HCT116 (cell line): ENCODE measurements at regions not wholly inside any gene's neighbourhood (a gene's known extent, or its start where the extent isn't known, plus 50 kb on each side); places are given as distances from the start of the nearest gene placed in this dataset.

Experiments
- EZH2phosphoT487 ChIP-seq: fragments of 200-600 bp; IDR thresholded peaks from 2 replicates; pipeline ENCODE4 v1.6.1; 2018; ENCODE audit warnings: antibody characterized with exemption, borderline replicate concordance
- JUND ChIP-seq: IDR thresholded peaks from 2 replicates; pipeline ENCODE4 v1.6.1; 2012
- POLR2A ChIP-seq: IDR thresholded peaks from 2 replicates; pipeline ENCODE4 v1.7.0; 2011; ENCODE audit warnings: borderline replicate concordance; ENCODE audit not compliant: insufficient read depth, insufficient read length; ENCODE audit errors: extremely low read depth
- POLR2AphosphoS5 ChIP-seq: IDR thresholded peaks from 2 replicates; pipeline ENCODE4 v1.6.1; 2011; ENCODE audit warnings: mild to moderate bottlenecking, low read depth, low read length, moderate library complexity
- ZFX ChIP-seq: fragments of 450-650 bp; IDR thresholded peaks from 2 replicates; pipeline ENCODE4 v1.6.1; 2017
- ZNF274 ChIP-seq: fragments of 200-500 bp; sonication (Bioruptor generic); IDR thresholded peaks from 2 replicates; pipeline ENCODE4 v1.6.1; 2014; ENCODE audit warnings: mild to moderate bottlenecking, low read depth, low read length, inconsistent platforms
- TF ChIP-seq, protein P1 (sequence below): IDR thresholded peaks from 2 replicates; pipeline ENCODE4 v1.6.1; 2012
- TF ChIP-seq, protein P2 (sequence below), 3 experiments: fragments of 200-600 bp in 1 of 3; sonication (generic) in 1 of 3; IDR thresholded peaks in 2 of 3; conservative IDR thresholded peaks in 1 of 3; 2 replicates each; pipeline ENCODE4 v1.5.1; 2012 to 2017; ENCODE audit warnings: low read depth in 2 of 3, low read length in 2 of 3, antibody characterized with exemption in 1 of 3, borderline replicate concordance in 1 of 3, control low read depth in 1 of 3, mild to moderate bottlenecking in 1 of 3, mixed read lengths in 1 of 3, mixed run types in 1 of 3, moderate library complexity in 1 of 3; ENCODE audit not compliant: insufficient read depth in 1 of 3
- TF ChIP-seq, protein P3 (sequence below): IDR thresholded peaks from 2 replicates; pipeline ENCODE4 v1.6.1; 2012

DNA sequence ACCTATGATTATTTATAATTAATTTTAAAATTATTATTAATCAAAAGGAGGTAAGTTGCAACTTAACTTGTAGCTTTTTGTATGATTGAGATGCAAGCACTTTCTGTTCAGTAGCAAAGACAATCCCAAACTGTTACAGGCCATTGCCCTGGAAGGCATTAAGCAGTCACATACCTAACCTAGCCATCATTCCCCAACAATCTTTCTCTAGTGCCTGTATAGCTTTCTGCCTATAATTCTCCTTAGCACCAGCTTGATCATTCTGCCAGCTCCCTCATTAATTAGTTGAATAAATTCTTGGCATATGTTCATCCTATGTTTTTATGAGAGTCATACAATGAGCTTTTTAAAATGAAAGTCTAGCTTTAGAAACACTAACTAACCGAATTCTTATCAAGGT lies 178.9 kb upstream of the TMEM106B start:
- TF ChIP-seq, protein P1, sequence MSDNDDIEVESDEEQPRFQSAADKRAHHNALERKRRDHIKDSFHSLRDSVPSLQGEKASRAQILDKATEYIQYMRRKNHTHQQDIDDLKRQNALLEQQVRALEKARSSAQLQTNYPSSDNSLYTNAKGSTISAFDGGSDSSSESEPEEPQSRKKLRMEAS = no peak
- TF ChIP-seq, protein P2, sequence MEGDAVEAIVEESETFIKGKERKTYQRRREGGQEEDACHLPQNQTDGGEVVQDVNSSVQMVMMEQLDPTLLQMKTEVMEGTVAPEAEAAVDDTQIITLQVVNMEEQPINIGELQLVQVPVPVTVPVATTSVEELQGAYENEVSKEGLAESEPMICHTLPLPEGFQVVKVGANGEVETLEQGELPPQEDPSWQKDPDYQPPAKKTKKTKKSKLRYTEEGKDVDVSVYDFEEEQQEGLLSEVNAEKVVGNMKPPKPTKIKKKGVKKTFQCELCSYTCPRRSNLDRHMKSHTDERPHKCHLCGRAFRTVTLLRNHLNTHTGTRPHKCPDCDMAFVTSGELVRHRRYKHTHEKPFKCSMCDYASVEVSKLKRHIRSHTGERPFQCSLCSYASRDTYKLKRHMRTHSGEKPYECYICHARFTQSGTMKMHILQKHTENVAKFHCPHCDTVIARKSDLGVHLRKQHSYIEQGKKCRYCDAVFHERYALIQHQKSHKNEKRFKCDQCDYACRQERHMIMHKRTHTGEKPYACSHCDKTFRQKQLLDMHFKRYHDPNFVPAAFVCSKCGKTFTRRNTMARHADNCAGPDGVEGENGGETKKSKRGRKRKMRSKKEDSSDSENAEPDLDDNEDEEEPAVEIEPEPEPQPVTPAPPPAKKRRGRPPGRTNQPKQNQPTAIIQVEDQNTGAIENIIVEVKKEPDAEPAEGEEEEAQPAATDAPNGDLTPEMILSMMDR (IDR thresholded peaks at IDR 0.05 in 2 of 3, conservative IDR thresholded peaks at IDR 0.05 in 1 of 3; ENCODE audit: borderline replicate concordance in 1 of 3, insufficient read depth in 1 of 3, low read depth in 2 of 3, low read length in 2 of 3) = no peak
- TF ChIP-seq POLR2AphosphoS5 (no peak), POLR2A (no peak), EZH2phosphoT487 (no peak), JUND (no peak), ZFX (no peak), ZNF274 (no peak)
- TF ChIP-seq, protein P3, sequence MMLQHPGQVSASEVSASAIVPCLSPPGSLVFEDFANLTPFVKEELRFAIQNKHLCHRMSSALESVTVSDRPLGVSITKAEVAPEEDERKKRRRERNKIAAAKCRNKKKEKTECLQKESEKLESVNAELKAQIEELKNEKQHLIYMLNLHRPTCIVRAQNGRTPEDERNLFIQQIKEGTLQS = no peak
